ENCODE measurements at regions not wholly inside any gene's neighbourhood (a gene's known extent, or its start where the extent isn't known, plus 50 kb on each side); places are given as distances from the start of the nearest gene placed in this dataset.

DNA sequence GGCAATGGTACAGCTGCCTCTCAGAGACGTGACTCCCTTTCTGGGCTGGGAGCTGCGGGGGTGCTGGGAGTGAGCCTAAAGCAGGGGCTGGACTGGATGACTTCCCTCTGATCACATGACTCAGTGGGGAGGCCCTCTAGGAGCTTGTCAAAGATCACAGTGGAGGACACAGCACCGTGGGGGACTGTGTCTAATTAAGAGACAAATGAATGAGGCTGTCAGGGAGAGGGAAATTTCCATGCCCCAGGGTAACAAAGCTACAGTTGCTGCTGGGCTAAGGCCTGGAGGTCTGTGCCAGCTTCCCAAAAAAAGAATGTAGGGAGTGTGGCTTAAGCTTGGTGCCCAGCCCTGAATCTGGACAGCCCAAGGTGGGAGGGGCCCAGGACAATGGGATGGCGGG is 262.8 kb upstream of the PLET1 start:
- Histone ChIP-seq H3K79me1 (ENCODE audit: low read depth, low read length) (no peaks in the 10 kb centered on the region), H2BK15ac (ENCODE audit: low read length) (no peak overlapping the region), H3K4ac (ENCODE audit: low read length) (no peak overlapping the region), H2BK5ac (ENCODE audit: low read length) (no peak overlapping the region), H3K14ac (ENCODE audit: low read length) (no peak overlapping the region), H2AK5ac (ENCODE audit: low read depth, low read length) (no peak overlapping the region), H3K27ac (replicated peaks; ENCODE audit: low read length) (peak overlapping the region; percentile 55), H3K4me1 (ENCODE audit: control insufficient read depth in 2 of 2, insufficient read depth in 1 of 2, low read depth in 1 of 2, low read length in 2 of 2) (peaks cover 8 to 9% of the 10 kb centered on the region in 2 donors), H3K4me2 (ENCODE audit: insufficient read depth, low read length, poor library complexity, severe bottlenecking) (no peak overlapping the region), H3K9me3 (replicated peaks in 1 of 2; ENCODE audit: control insufficient read depth in 2 of 2, insufficient read depth in 1 of 2, low read depth in 1 of 2, low read length in 2 of 2) (no peaks in the 10 kb centered on the region), H3K27me3 (ENCODE audit: control insufficient read depth in 3 of 3, insufficient read depth in 3 of 3, low read depth in 1 of 3, low read length in 3 of 3) (peaks cover 0 to 9% (median 0%) of the 10 kb centered on the region in 3 experiments), H3K18ac (ENCODE audit: low read length) (no peak overlapping the region), H4K91ac (ENCODE audit: low read depth, low read length, poor library complexity) (no peak overlapping the region), H3K4me3 (ENCODE audit: low read length in 2 of 2) (no peak overlapping the region), H2AFZ (ENCODE audit: low read length) (peak overlapping the region; percentile 67), H2BK120ac (ENCODE audit: low read depth, low read length) (no peak overlapping the region), H4K8ac (ENCODE audit: low read depth, low read length) (no peak overlapping the region), H3K36me3 (replicated peaks in 1 of 2; ENCODE audit: control insufficient read depth in 2 of 2, insufficient read depth in 2 of 2, low read length in 2 of 2) (no peaks in the 10 kb centered on the region), H3K23ac (ENCODE audit: low read depth, low read length, poor library complexity) (no peak overlapping the region), H3K9ac (ENCODE audit: low read depth, low read length, poor library complexity) (no peak overlapping the region), H2BK12ac (ENCODE audit: low read length) (no peak overlapping the region)
- no CpG with 5 or more reads among the region's 4 CpGs for WGBS, 2 donors (ENCODE audit: extremely low coverage in 2 of 2, insufficient read length in 2 of 2, insufficient replicate concordance in 1 of 2)
- peak; percentile 65 for DNase-seq (ENCODE audit: low spot score)

DNA sequence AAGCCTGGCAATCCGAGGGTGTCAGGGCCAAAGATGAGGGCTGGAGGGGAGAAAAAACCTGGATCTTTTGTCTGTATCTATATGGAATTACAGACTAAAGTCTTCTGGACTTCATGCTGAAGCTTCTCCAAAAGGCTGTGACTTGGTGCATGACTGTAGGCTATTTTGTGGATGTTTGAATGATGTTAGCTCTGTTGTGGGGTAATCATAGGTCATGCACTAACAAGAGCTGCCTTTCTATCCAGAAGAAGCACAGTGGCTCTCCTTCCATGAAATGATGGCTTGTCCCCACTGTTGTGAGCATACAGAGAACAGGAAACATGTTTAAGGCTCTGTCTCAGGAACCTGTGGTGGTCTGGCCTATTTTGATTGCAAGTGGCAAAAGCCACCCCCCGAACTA is 263.3 kb upstream of the PLET1 start:
- Histone ChIP-seq H3K18ac (ENCODE audit: low read length) (no peak overlapping the region), H3K9me3 (replicated peaks in 1 of 2; ENCODE audit: control insufficient read depth in 2 of 2, insufficient read depth in 1 of 2, low read depth in 1 of 2, low read length in 2 of 2) (no peaks in the 10 kb centered on the region), H4K8ac (ENCODE audit: low read depth, low read length) (no peak overlapping the region), H3K4ac (ENCODE audit: low read length) (no peak overlapping the region), H3K27ac (replicated peaks; ENCODE audit: low read length) (peak overlapping the region; percentile 55), H2BK120ac (ENCODE audit: low read depth, low read length) (no peak overlapping the region), H2BK12ac (ENCODE audit: low read length) (no peak overlapping the region), H2AK5ac (ENCODE audit: low read depth, low read length) (no peak overlapping the region), H4K91ac (ENCODE audit: low read depth, low read length, poor library complexity) (no peak overlapping the region), H2AFZ (ENCODE audit: low read length) (peak overlapping the region; percentile 67), H3K9ac (ENCODE audit: low read depth, low read length, poor library complexity) (no peak overlapping the region), H3K4me3 (ENCODE audit: low read length in 2 of 2) (no peak overlapping the region), H3K14ac (ENCODE audit: low read length) (no peak overlapping the region), H2BK15ac (ENCODE audit: low read length) (no peak overlapping the region), H3K4me2 (ENCODE audit: insufficient read depth, low read length, poor library complexity, severe bottlenecking) (no peak overlapping the region), H3K79me1 (ENCODE audit: low read depth, low read length) (no peaks in the 10 kb centered on the region), H3K27me3 (ENCODE audit: control insufficient read depth in 3 of 3, insufficient read depth in 3 of 3, low read depth in 1 of 3, low read length in 3 of 3) (peaks cover 0 to 9% (median 0%) of the 10 kb centered on the region in 3 experiments), H3K36me3 (replicated peaks in 1 of 2; ENCODE audit: control insufficient read depth in 2 of 2, insufficient read depth in 2 of 2, low read length in 2 of 2) (no peaks in the 10 kb centered on the region), H3K23ac (ENCODE audit: low read depth, low read length, poor library complexity) (no peak overlapping the region), H3K4me1 (ENCODE audit: control insufficient read depth in 2 of 2, insufficient read depth in 1 of 2, low read depth in 1 of 2, low read length in 2 of 2) (peaks cover 8 to 9% of the 10 kb centered on the region in 2 donors), H2BK5ac (ENCODE audit: low read length) (no peak overlapping the region)
- no CpG with 5 or more reads among the region's 2 CpGs for WGBS, 2 donors (ENCODE audit: extremely low coverage in 2 of 2, insufficient read length in 2 of 2, insufficient replicate concordance in 1 of 2)
- no peak for DNase-seq (ENCODE audit: low spot score)

DNA sequence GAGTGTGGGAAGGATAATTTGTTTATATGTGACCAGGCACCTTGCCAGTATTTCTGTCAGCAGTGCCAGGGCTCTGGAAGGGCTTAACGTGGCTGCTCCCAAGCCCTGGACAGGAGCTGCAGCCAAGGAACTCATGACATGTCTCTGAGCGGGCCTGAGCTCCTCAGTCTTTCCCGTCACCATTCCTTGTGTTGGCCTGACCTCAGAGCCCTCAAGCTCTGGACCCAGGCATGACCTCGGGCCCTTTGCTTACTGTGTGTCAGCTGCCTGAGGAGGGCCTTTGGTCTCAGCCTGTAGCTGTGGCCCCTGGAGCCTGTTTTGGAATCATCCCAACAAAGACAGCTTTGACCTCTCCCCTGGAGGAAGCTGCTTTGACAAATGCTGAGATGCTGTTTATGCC is 264.1 kb upstream of the PLET1 start:
- no peaks in the 10 kb centered on the region for H3K9me3 ChIP-seq (replicated peaks in 1 of 2; ENCODE audit: control insufficient read depth in 2 of 2, insufficient read depth in 1 of 2, low read depth in 1 of 2, low read length in 2 of 2)
- H3K14ac ChIP-seq (ENCODE audit: low read length), result no peak overlapping the region
- H2AFZ ChIP-seq (ENCODE audit: low read length), result no peak overlapping the region
- no peak overlapping the region for H3K27ac ChIP-seq (replicated peaks; ENCODE audit: low read length)
- H3K18ac ChIP-seq (ENCODE audit: low read length), result peak overlapping the region; percentile 18
- no peaks in the 10 kb centered on the region for H3K36me3 ChIP-seq (replicated peaks in 1 of 2; ENCODE audit: control insufficient read depth in 2 of 2, insufficient read depth in 2 of 2, low read length in 2 of 2)
- WGBS, 2 donors (ENCODE audit: extremely low coverage in 2 of 2, insufficient read length in 2 of 2, insufficient replicate concordance in 1 of 2), result no CpG with 5 or more reads among the region's 4 CpGs
- no peak overlapping the region for H2BK120ac ChIP-seq (ENCODE audit: low read depth, low read length)
- H2BK5ac ChIP-seq (ENCODE audit: low read length), result no peak overlapping the region
- no peak overlapping the region for H4K91ac ChIP-seq (ENCODE audit: low read depth, low read length, poor library complexity)
- H3K4me3 ChIP-seq (ENCODE audit: low read length in 2 of 2), result no peak overlapping the region
- peaks cover 8 to 9% of the 10 kb centered on the region in 2 donors for H3K4me1 ChIP-seq (ENCODE audit: control insufficient read depth in 2 of 2, insufficient read depth in 1 of 2, low read depth in 1 of 2, low read length in 2 of 2)
- no peak overlapping the region for H3K4ac ChIP-seq (ENCODE audit: low read length)
- H3K4me2 ChIP-seq (ENCODE audit: insufficient read depth, low read length, poor library complexity, severe bottlenecking), result no peak overlapping the region
- H2BK12ac ChIP-seq (ENCODE audit: low read length), result no peak overlapping the region
- H2BK15ac ChIP-seq (ENCODE audit: low read length), result no peak overlapping the region
- no peak overlapping the region for H3K9ac ChIP-seq (ENCODE audit: low read depth, low read length, poor library complexity)
- H4K8ac ChIP-seq (ENCODE audit: low read depth, low read length), result no peak overlapping the region
- H3K23ac ChIP-seq (ENCODE audit: low read depth, low read length, poor library complexity), result no peak overlapping the region
- H2AK5ac ChIP-seq (ENCODE audit: low read depth, low read length), result no peak overlapping the region
- no peaks in the 10 kb centered on the region for H3K79me1 ChIP-seq (ENCODE audit: low read depth, low read length)
- peaks cover 0 to 9% (median 0%) of the 10 kb centered on the region in 3 experiments for H3K27me3 ChIP-seq (ENCODE audit: control insufficient read depth in 3 of 3, insufficient read depth in 3 of 3, low read depth in 1 of 3, low read length in 3 of 3)
- no peak for DNase-seq (ENCODE audit: low spot score)

GRCh38 chr11:112525270-112525669 is 264.6 kb upstream of the PLET1 start:
- no peak overlapping the region for H3K4ac ChIP-seq (ENCODE audit: low read length)
- H2BK120ac ChIP-seq (ENCODE audit: low read depth, low read length), result no peak overlapping the region
- no peak overlapping the region for H2BK5ac ChIP-seq (ENCODE audit: low read length)
- H3K27me3 ChIP-seq (ENCODE audit: control insufficient read depth in 3 of 3, insufficient read depth in 3 of 3, low read depth in 1 of 3, low read length in 3 of 3), result peaks cover 0 to 9% (median 0%) of the 10 kb centered on the region in 3 experiments
- H3K4me1 ChIP-seq (ENCODE audit: control insufficient read depth in 2 of 2, insufficient read depth in 1 of 2, low read depth in 1 of 2, low read length in 2 of 2), result peaks cover 8 to 9% of the 10 kb centered on the region in 2 donors
- H3K4me2 ChIP-seq (ENCODE audit: insufficient read depth, low read length, poor library complexity, severe bottlenecking), result no peak overlapping the region
- H3K79me1 ChIP-seq (ENCODE audit: low read depth, low read length), result no peaks in the 10 kb centered on the region
- peak overlapping the region; percentile 0 for H2BK12ac ChIP-seq (ENCODE audit: low read length)
- H3K27ac ChIP-seq (replicated peaks; ENCODE audit: low read length), result no peak overlapping the region
- H3K9ac ChIP-seq (ENCODE audit: low read depth, low read length, poor library complexity), result no peak overlapping the region
- no peak overlapping the region for H3K4me3 ChIP-seq (ENCODE audit: low read length in 2 of 2)
- H3K36me3 ChIP-seq (replicated peaks in 1 of 2; ENCODE audit: control insufficient read depth in 2 of 2, insufficient read depth in 2 of 2, low read length in 2 of 2), result no peaks in the 10 kb centered on the region
- H3K23ac ChIP-seq (ENCODE audit: low read depth, low read length, poor library complexity), result no peak overlapping the region
- no peak overlapping the region for H4K91ac ChIP-seq (ENCODE audit: low read depth, low read length, poor library complexity)
- DNase-seq (ENCODE audit: low spot score), result no peak
- H2BK15ac ChIP-seq (ENCODE audit: low read length), result no peak overlapping the region
- no peak overlapping the region for H2AK5ac ChIP-seq (ENCODE audit: low read depth, low read length)
- H3K18ac ChIP-seq (ENCODE audit: low read length), result no peak overlapping the region
- H4K8ac ChIP-seq (ENCODE audit: low read depth, low read length), result no peak overlapping the region
- H3K14ac ChIP-seq (ENCODE audit: low read length), result no peak overlapping the region
- H2AFZ ChIP-seq (ENCODE audit: low read length), result no peak overlapping the region
- WGBS, 2 donors (ENCODE audit: extremely low coverage in 2 of 2, insufficient read length in 2 of 2, insufficient replicate concordance in 1 of 2), result no CpG with 5 or more reads among the region's 5 CpGs
- H3K9me3 ChIP-seq (replicated peaks in 1 of 2; ENCODE audit: control insufficient read depth in 2 of 2, insufficient read depth in 1 of 2, low read depth in 1 of 2, low read length in 2 of 2), result no peaks in the 10 kb centered on the region

All from neuronal stem cell (in vitro differentiated cells).